Naive B cell (primary cell): ENCODE measurements at regions not wholly inside any gene's neighbourhood (a gene's known extent, or its start where the extent isn't known, plus 50 kb on each side); places are given as distances from the start of the nearest gene placed in this dataset.

Experiments
- ATAC-seq, 2 donors: fragments of 150-1000 bp; cut with Tn5 transposase; 2 replicates each; pipeline ENCODE4 v1.10.0; 2021; ENCODE audit warnings: low read depth in 2 of 2, mild to moderate bottlenecking in 2 of 2, moderate library complexity in 2 of 2
- DNase-seq: peaks from one replicate; pipeline ENCODE4 v3.0.0; 2022
- H3K27ac Mint-ChIP-seq, 6 donors: one replicate each; pipeline ENCODE4 v1.8.0; 2020 to 2022; ENCODE audit warnings: mild to moderate bottlenecking in 6 of 6, mixed read lengths in 6 of 6, moderate library complexity in 5 of 6, inconsistent platforms in 2 of 6
- H3K27me3 Mint-ChIP-seq, 3 donors: one replicate each; pipeline ENCODE4 v1.8.0; 2021 to 2022; ENCODE audit warnings: mixed read lengths in 3 of 3, mild to moderate bottlenecking in 1 of 3
- H3K36me3 Mint-ChIP-seq, 2 donors: one replicate each; pipeline ENCODE4 v1.8.0; 2020 to 2022; ENCODE audit warnings: mixed read lengths in 2 of 2, inconsistent platforms in 1 of 2, mild to moderate bottlenecking in 1 of 2
- H3K4me1 Mint-ChIP-seq, 3 donors: one replicate each; pipeline ENCODE4 v1.8.0; 2020 to 2022; ENCODE audit warnings: mixed read lengths in 3 of 3, inconsistent platforms in 1 of 3, mild to moderate bottlenecking in 1 of 3, moderate library complexity in 1 of 3
- H3K4me3 Mint-ChIP-seq, 8 donors: one replicate each; pipeline ENCODE4 v1.8.0; 2020 to 2022; ENCODE audit warnings: mild to moderate bottlenecking in 8 of 8, mixed read lengths in 8 of 8, moderate library complexity in 8 of 8, inconsistent platforms in 2 of 8
- H3K9me3 Mint-ChIP-seq, 7 donors: one replicate each; pipeline ENCODE4 v1.8.0; 2020 to 2022; ENCODE audit warnings: mixed read lengths in 7 of 7, mild to moderate bottlenecking in 5 of 7, inconsistent platforms in 2 of 7, moderate library complexity in 1 of 7

- Mint-ChIP-seq H3K27me3 (no peaks in the 10 kb centered on the region), H3K9me3 (peaks cover 0 to 4% (median 0%) of the 10 kb centered on the region in 7 donors), H3K27ac (no peak overlapping the region), H3K4me1 (no peaks in the 10 kb centered on the region), H3K4me3 (no peak overlapping the region), H3K36me3 (no peaks in the 10 kb centered on the region)
- DNase-seq (no peak), ATAC-seq (no peak)
Observed at GRCh38 chr10:105352827-105353226, 711.7 kb downstream of the SORCS3 start.

- Mint-ChIP-seq H3K9me3 (peaks cover 0 to 7% (median 0%) of the 10 kb centered on the region in 7 donors), H3K27me3 (no peaks in the 10 kb centered on the region), H3K4me1 (no peaks in the 10 kb centered on the region), H3K4me3 (no peak overlapping the region), H3K36me3 (no peaks in the 10 kb centered on the region), H3K27ac (no peak overlapping the region)
- DNase-seq (no peak), ATAC-seq (no peak)
Observed at GRCh38 chr10:105352281-105352680, 711.2 kb downstream of the SORCS3 start.

GRCh38 chr10:105351187-105351586, 710.1 kb downstream of the SORCS3 start:
- H3K9me3 Mint-ChIP-seq: peaks cover 0 to 9% (median 0%) of the 10 kb centered on the region in 7 donors
- ATAC-seq (no peak), DNase-seq (no peak)
- no peaks in the 10 kb centered on the region for H3K4me1 Mint-ChIP-seq
- H3K4me3 Mint-ChIP-seq: no peak overlapping the region
- no peaks in the 10 kb centered on the region for H3K36me3 Mint-ChIP-seq
- no peak overlapping the region for H3K27ac Mint-ChIP-seq
- H3K27me3 Mint-ChIP-seq: no peaks in the 10 kb centered on the region

GRCh38 chr10:105347487-105347886, 706.4 kb downstream of the SORCS3 start:
- Mint-ChIP-seq H3K4me1 (no peaks in the 10 kb centered on the region), H3K27ac (no peak overlapping the region), H3K9me3 (peaks cover 0 to 5% (median 1%) of the 10 kb centered on the region in 7 donors), H3K4me3 (no peak overlapping the region), H3K27me3 (no peaks in the 10 kb centered on the region), H3K36me3 (no peaks in the 10 kb centered on the region)
- ATAC-seq (no peak), DNase-seq (no peak)

DNA sequence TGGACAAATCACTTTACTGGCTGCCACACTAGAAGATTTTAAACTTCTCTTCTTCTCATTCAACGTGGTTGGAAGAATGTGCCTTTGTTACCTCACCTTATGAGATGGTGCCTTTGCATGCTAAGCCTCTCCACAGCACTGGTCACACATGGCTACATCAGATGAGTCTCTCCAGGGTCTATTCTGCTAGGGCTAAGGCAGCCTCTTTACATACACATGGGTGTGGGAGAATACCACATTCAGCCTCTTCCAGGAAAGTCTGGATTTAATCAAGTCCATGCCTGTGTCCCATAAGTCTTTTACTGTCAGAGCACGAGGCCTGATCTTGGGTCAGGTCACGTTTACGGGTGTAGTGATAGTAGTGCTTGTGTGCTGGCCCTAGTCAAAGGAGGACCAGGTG, 701.5 kb downstream of the SORCS3 start:
- H3K36me3 Mint-ChIP-seq: no peaks in the 10 kb centered on the region
- no peak overlapping the region for H3K27ac Mint-ChIP-seq
- no peaks in the 10 kb centered on the region for H3K27me3 Mint-ChIP-seq
- no peaks in the 10 kb centered on the region for H3K4me1 Mint-ChIP-seq
- H3K4me3 Mint-ChIP-seq: no peak overlapping the region
- H3K9me3 Mint-ChIP-seq: peaks cover 0 to 9% (median 2%) of the 10 kb centered on the region in 7 donors
- no peak for ATAC-seq
- DNase-seq: no peak

- DNase-seq (no peak), ATAC-seq (no peak)
- Mint-ChIP-seq H3K27me3 (no peaks in the 10 kb centered on the region), H3K27ac (no peak overlapping the region), H3K36me3 (no peaks in the 10 kb centered on the region), H3K4me1 (no peaks in the 10 kb centered on the region), H3K4me3 (no peak overlapping the region), H3K9me3 (peaks cover 0 to 9% (median 2%) of the 10 kb centered on the region in 7 donors)
Observed at GRCh38 chr10:105339669-105340068, 698.6 kb downstream of the SORCS3 start.

DNA sequence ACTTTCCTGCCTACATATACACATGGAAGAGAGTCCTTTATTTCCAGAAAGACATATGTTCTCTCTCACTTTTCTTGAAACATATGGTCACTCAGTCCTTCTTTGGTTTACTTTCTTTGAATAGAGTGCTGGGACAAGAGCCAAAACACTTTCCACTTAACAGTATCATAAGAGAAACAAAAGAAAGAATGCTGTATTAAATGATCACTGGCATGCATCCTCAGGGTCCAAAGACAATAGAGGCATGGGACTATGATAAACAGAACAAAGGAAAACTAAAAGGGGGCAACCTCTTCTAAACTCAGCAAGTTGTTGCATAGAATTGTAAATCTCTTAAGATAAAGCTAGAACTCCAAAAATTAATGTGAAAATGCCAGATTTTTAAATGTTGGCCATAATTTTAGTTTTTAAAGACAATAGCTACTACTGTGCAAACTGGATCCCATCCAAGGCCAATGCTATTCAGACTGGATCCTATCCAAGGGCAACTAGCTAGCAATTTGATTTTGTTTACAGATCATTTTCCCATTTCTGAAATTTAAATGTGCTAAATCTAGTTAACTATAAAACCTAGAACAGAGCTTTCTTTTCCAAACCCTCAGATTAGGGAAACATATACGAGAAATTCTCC, 687.5 kb downstream of the SORCS3 start:
- no peak overlapping the region for H3K4me3 Mint-ChIP-seq
- no peak overlapping the region for H3K27ac Mint-ChIP-seq
- H3K4me1 Mint-ChIP-seq: no peaks in the 10 kb centered on the region
- no peaks in the 10 kb centered on the region for H3K36me3 Mint-ChIP-seq
- H3K9me3 Mint-ChIP-seq: peaks cover 0 to 10% (median 5%) of the 10 kb centered on the region in 7 donors
- ATAC-seq (no peak), DNase-seq (no peak)
- no peaks in the 10 kb centered on the region for H3K27me3 Mint-ChIP-seq
